Heart left ventricle (tissue), 13 donors: ENCODE measurements at regions not wholly inside any gene's neighbourhood (a gene's known extent, or its start where the extent isn't known, plus 50 kb on each side); places are given as distances from the start of the nearest gene placed in this dataset.

Experiments used
- POLR2A ChIP-seq, 2 donors: fragments of 450-650 bp; IDR thresholded peaks; one replicate each; pipeline ENCODE4 v1.6.1; 2017; ENCODE audit warnings: antibody characterized with exemption in 2 of 2, mild to moderate bottlenecking in 2 of 2, moderate library complexity in 2 of 2
- TF ChIP-seq, protein P1 (sequence below), 12 donors: fragments of 200-600 bp; sonication (generic) in 4 of 12; IDR thresholded peaks; one replicate each; pipeline versions ENCODE4 v1.5.0 to v1.8.0; 2018 to 2022; ENCODE audit warnings: antibody characterized with exemption in 12 of 12, mild to moderate bottlenecking in 5 of 12
- donor health status: ischemic (EF 13 %, LVEDD 7.1; RV severe dilation, severe dysfunction).
- donor health status: DM: no; HTN: yes; CAD: no.
- donor health status: DM: no; HTN: no; CAD: no.
- donor health status: ischemic (EF 25% LVEDD 6.9; RV normal size, moderate dysfunction).
- donor health status: ischemic (EF 25% LVEDD 5.7; RV mildly dilated, moderate dysfunction).
- donor health status: ischemic (EF 35%, LVEDD 5.7; RV mildly dilated, moderate dysfunction).
- donor health status: nonischemic (EF 11% LVEDD 7.7; RV severe dilation, severe dysfunction).
- donor health status: DM: yes; HTN: yes; CAD: no.
- donor health status: PGD.
- donor health status: ischemic (EF 29% LVEDD 5.4; RV normal size, mild dysfunction).
- donor health status: nonischemic (EF 23%, LVEDD 6.1; RV moderate dilation, normal function).

DNA sequence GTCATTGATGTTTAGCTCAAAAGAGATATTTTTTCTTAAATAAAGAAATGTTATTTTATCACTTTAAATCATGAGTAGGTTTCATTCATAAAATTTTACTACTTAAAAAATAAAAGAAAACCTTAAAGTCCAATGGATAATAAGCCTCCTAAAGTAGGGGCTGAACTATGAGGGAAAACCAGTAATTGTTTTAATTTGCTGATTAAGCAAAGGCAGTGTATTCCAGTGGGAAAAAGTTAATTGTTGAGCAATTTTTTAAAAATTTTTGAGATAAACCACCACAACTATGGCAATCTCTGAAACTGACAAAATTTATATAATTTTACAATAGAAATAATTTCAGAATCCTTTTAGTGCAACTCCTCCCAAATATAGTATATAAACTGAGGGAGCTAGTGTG, 195.0 kb downstream of the FBXO4 start:
- TF ChIP-seq, protein P1, sequence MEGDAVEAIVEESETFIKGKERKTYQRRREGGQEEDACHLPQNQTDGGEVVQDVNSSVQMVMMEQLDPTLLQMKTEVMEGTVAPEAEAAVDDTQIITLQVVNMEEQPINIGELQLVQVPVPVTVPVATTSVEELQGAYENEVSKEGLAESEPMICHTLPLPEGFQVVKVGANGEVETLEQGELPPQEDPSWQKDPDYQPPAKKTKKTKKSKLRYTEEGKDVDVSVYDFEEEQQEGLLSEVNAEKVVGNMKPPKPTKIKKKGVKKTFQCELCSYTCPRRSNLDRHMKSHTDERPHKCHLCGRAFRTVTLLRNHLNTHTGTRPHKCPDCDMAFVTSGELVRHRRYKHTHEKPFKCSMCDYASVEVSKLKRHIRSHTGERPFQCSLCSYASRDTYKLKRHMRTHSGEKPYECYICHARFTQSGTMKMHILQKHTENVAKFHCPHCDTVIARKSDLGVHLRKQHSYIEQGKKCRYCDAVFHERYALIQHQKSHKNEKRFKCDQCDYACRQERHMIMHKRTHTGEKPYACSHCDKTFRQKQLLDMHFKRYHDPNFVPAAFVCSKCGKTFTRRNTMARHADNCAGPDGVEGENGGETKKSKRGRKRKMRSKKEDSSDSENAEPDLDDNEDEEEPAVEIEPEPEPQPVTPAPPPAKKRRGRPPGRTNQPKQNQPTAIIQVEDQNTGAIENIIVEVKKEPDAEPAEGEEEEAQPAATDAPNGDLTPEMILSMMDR (IDR thresholded peaks at IDR 0.05), result no peak
- TF ChIP-seq POLR2A (IDR thresholded peaks at IDR 0.05), result no peak
